Anterior cingulate cortex (tissue), 58 donors: ENCODE measurements at regions not wholly inside any gene's neighbourhood (a gene's known extent, or its start where the extent isn't known, plus 50 kb on each side); places are given as distances from the start of the nearest gene placed in this dataset.
A peak's percentile ranks its signal among the peaks of the same experiment; 100 is the strongest.

Experiments used
- DNase-seq, 58 donors: peaks; one replicate each; lab custom pipeline; 2025; lab: John Stamatoyannopoulos, UW

GRCh38 chr12:107223821-107224220 lies 130.5 kb upstream of the CRY1 start:
- no peak for DNase-seq

GRCh38 chr12:107225635-107226034 lies 132.3 kb upstream of the CRY1 start:
- no peak for DNase-seq

GRCh38 chr12:107226126-107226525 lies 132.8 kb upstream of the CRY1 start:
- DNase-seq, result no peak

GRCh38 chr12:107228076-107228475 lies 134.7 kb upstream of the CRY1 start:
- DNase-seq, result no peak

- DNase-seq, result no peak
Measured at GRCh38 chr12:107229827-107230226, 136.5 kb upstream of the CRY1 start.

- DNase-seq, result no peak
Measured at GRCh38 chr12:107231303-107231702, 138.0 kb upstream of the CRY1 start.

GRCh38 chr12:107233551-107233950 lies 140.2 kb upstream of the CRY1 start:
- no peak for DNase-seq

GRCh38 chr12:107235600-107235999 lies 142.3 kb upstream of the CRY1 start:
- no peak for DNase-seq

GRCh38 chr12:107236824-107237511 lies 143.6 kb upstream of the CRY1 start:
- DNase-seq, result no peak

GRCh38 chr12:107238296-107238695 lies 144.9 kb upstream of the CRY1 start:
- no peak for DNase-seq

- DNase-seq, result peak in 13 of 58 donors; percentile 0 to 11 (median 1)
Measured at GRCh38 chr12:107241411-107241810, 148.1 kb upstream of the CRY1 start.

GRCh38 chr12:107242189-107242588 lies 148.8 kb upstream of the CRY1 start:
- no peak for DNase-seq

GRCh38 chr12:107243341-107243740 lies 150.0 kb upstream of the CRY1 start:
- DNase-seq, result no peak

GRCh38 chr12:107244584-107244983 lies 151.2 kb upstream of the CRY1 start:
- no peak for DNase-seq

- DNase-seq, result no peak
Measured at GRCh38 chr12:107247650-107248049, 154.3 kb upstream of the CRY1 start.

GRCh38 chr12:107248187-107248586 lies 154.8 kb upstream of the CRY1 start:
- DNase-seq, result no peak

- no peak for DNase-seq
Measured at GRCh38 chr12:107251288-107251687, 157.9 kb upstream of the CRY1 start.

- no peak for DNase-seq
Measured at GRCh38 chr12:107253361-107253760, 160.0 kb upstream of the CRY1 start.

GRCh38 chr12:107254258-107254856 lies 161.0 kb upstream of the CRY1 start:
- DNase-seq, result no peak

- no peak for DNase-seq
Measured at GRCh38 chr12:107258780-107259179, 165.4 kb upstream of the CRY1 start.

GRCh38 chr12:107263980-107264379 lies 170.6 kb upstream of the CRY1 start:
- DNase-seq, result no peak

GRCh38 chr12:107264667-107265066 lies 171.3 kb upstream of the CRY1 start:
- DNase-seq, result no peak
